Spleen (tissue), 11 donors: ENCODE measurements at regions not wholly inside any gene's neighbourhood (a gene's known extent, or its start where the extent isn't known, plus 50 kb on each side); places are given as distances from the start of the nearest gene placed in this dataset.

Source experiments
- DNase-seq: peaks from one replicate; pipeline ENCODE4 v3.0.0-alpha.2; 2020
- H3K27ac ChIP-seq, 8 donors: fragments of 200-600 bp; sonication (generic) in 7 of 8; 1 replicate in 4 of 8; 2 replicates in 4 of 8; pipeline versions ENCODE4 v1.5.0 to v1.8.0; 2016 to 2021; ENCODE audit warnings: inconsistent platforms in 4 of 8, mild to moderate bottlenecking in 4 of 8, moderate library complexity in 1 of 8
- H3K27me3 ChIP-seq, 7 donors: fragments of 200-600 bp; sonication (generic) in 6 of 7; replicated peaks in 1 of 7; 1 replicate in 4 of 7; 2 replicates in 3 of 7; pipeline versions ENCODE4 v1.5.0 to v1.8.0; 2016 to 2021; ENCODE audit warnings: inconsistent platforms in 3 of 7, mild to moderate bottlenecking in 1 of 7
- H3K36me3 ChIP-seq, 6 donors: fragments of 200-600 bp; sonication (generic) in 5 of 6; 1 replicate in 4 of 6; 2 replicates in 2 of 6; pipeline versions ENCODE4 v1.5.0 to v1.8.0; 2016 to 2021; ENCODE audit warnings: inconsistent platforms in 2 of 6
- H3K4me1 ChIP-seq, 6 donors: fragments of 200-600 bp; sonication (generic) in 5 of 6; 1 replicate in 3 of 6; 2 replicates in 3 of 6; pipeline versions ENCODE4 v1.5.0 to v1.8.0; 2016 to 2021; ENCODE audit warnings: inconsistent platforms in 3 of 6
- H3K4me3 ChIP-seq, 8 donors: fragments of 200-600 bp; sonication (generic) in 7 of 8; 1 replicate in 4 of 8; 2 replicates in 4 of 8; pipeline versions ENCODE4 v1.5.0 to v1.8.0; 2016 to 2021; ENCODE audit warnings: inconsistent platforms in 4 of 8, mild to moderate bottlenecking in 4 of 8, moderate library complexity in 2 of 8
- H3K9me3 ChIP-seq, 8 donors: fragments of 200-600 bp; sonication (generic) in 7 of 8; 1 replicate in 4 of 8; 2 replicates in 4 of 8; pipeline versions ENCODE4 v1.5.0 to v1.8.0; 2016 to 2021; ENCODE audit warnings: inconsistent platforms in 4 of 8
- CTCF ChIP-seq, 11 experiments: fragments of 200-600 bp in 7 of 11; fragments of 450-650 bp in 4 of 11; sonication (generic) in 4 of 11; IDR thresholded peaks in 8 of 11; conservative IDR thresholded peaks in 3 of 11; 1 replicate in 7 of 11; 2 replicates in 4 of 11; pipeline versions ENCODE4 v1.4.0 to v1.8.0; 2016 to 2021; ENCODE audit warnings: antibody characterized with exemption in 11 of 11, inconsistent platforms in 4 of 11, mild to moderate bottlenecking in 1 of 11
- POLR2A ChIP-seq, 3 donors: fragments of 450-650 bp; IDR thresholded peaks; one replicate each; pipeline ENCODE4 v1.5.1; 2017; ENCODE audit warnings: antibody characterized with exemption in 3 of 3, mild to moderate bottlenecking in 1 of 3
- POLR2AphosphoS5 ChIP-seq, 3 donors: sonication (generic); formaldehyde crosslinking; IDR thresholded peaks; one replicate each; pipeline ENCODE4 v1.5.1; 2017; ENCODE audit warnings: antibody characterized with exemption in 3 of 3
- WGBS, 5 donors: extraction: QIAGEN DNeasy Blood & Tissue Kit in 3 of 5; methylation state at CpG; one replicate each; pipeline versions ENCODE4 v1.1.5 to v1.1.7; 2013 to 2018; 5-methylcytosine and 5-hydroxymethylcytosine counted together
- intact Hi-C: fragments of 100-400 bp; cut with DNase I; formaldehyde crosslinking; loops from one replicate; pipeline ENCODE4 v1.15.0; 2023; ENCODE audit warnings: low total_unique reads
- donor health status: healthy with polysubstance abuse.
- donor health status: DM: no; HTN: no; CAD: no; lungs with moderate emphysema.
- donor health status: DM: no; HTN: no; CAD: no.
- donor health status: Bipolar disorder and iron deficiency.
- donor health status: healthy.
- donor health status: DM: no; HTN: no; CAD: no.
- donor health status: DM: yes; HTN: yes; CAD: no.

- 75 to 93% (median 83%) methylated on average over 5 of the region's 5 CpGs for WGBS, 5 donors
- intact Hi-C loops: no loop called here
- no peak for TF ChIP-seq CTCF (IDR thresholded peaks at IDR 0.05 in 8 of 11, conservative IDR thresholded peaks at IDR 0.05 in 3 of 11)
- no peak for TF ChIP-seq POLR2A (IDR thresholded peaks at IDR 0.05)
- TF ChIP-seq POLR2AphosphoS5 (IDR thresholded peaks at IDR 0.05): no peak
- no peaks in the 10 kb centered on the region for H3K36me3 ChIP-seq
- no peak overlapping the region for H3K27ac ChIP-seq
- no peaks in the 10 kb centered on the region for H3K9me3 ChIP-seq
- peaks cover 0 to 5% (median 0%) of the 10 kb centered on the region in 6 donors for H3K4me1 ChIP-seq
- no peak overlapping the region for H3K4me3 ChIP-seq
- peaks cover 0 to 67% (median 0%) of the 10 kb centered on the region in 7 donors for H3K27me3 ChIP-seq
- DNase-seq: no peak
These were observed 112.4 kb upstream of the TMEM132D start for GRCh38 chr12:130016194-130016593.

GRCh38 chr12:130016986-130017385, 113.2 kb upstream of the TMEM132D start:
- no peak overlapping the region for H3K27ac ChIP-seq
- H3K9me3 ChIP-seq: no peaks in the 10 kb centered on the region
- H3K36me3 ChIP-seq: no peaks in the 10 kb centered on the region
- 86 to 93% (median 91%) methylated on average over 17 of the region's 17 CpGs for WGBS, 5 donors
- TF ChIP-seq CTCF (IDR thresholded peaks at IDR 0.05 in 8 of 11, conservative IDR thresholded peaks at IDR 0.05 in 3 of 11) (no peak), POLR2AphosphoS5 (IDR thresholded peaks at IDR 0.05) (no peak), POLR2A (IDR thresholded peaks at IDR 0.05) (no peak)
- H3K27me3 ChIP-seq: peaks cover 0 to 59% (median 0%) of the 10 kb centered on the region in 7 donors
- no peak for DNase-seq
- H3K4me3 ChIP-seq: no peak overlapping the region
- H3K4me1 ChIP-seq: peaks cover 0 to 5% (median 0%) of the 10 kb centered on the region in 6 donors
- intact Hi-C loops: no loop called here

DNA sequence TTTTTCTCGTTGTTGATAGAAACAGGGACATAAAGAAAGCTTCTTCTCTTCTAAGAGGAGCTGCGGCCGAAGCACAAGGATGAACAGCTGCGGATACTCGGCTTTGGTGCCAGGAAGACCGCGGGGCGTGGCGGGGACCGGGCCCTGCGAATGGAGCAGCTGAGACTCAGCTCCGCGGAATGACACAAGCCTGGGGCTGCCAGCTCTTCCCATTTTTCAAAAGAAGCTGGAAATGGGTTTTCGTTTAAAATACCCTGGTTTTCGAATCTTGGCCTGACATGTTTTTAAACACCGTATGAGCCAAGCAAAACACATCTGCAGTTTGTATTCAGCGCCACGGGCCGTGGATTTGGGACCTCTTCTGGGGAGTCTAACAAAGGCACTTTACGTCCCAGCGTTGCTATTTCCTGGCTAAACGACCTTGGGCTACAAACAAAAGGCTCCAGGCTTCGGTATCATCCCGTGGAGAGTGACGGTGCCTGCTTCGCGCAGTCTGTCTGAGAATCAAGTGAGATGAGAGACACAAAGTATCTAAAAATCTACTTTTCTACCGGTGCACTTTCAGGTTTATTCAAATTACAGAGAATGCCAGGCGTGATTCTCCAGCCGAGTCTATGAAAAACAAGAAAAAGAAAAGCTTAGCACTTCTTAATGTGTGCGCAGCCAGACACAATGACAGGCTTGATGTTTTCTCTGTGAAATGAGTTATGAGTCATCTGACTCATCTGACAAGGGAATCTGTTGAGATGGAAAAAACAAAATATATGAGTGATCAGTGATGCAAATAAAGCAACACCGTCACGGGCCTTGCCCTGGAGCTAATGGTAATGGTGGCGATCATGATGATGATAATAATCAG, 114.0 kb upstream of the TMEM132D start:
- WGBS, 5 donors: 61 to 72% (median 67%) methylated on average over 34 of the region's 34 CpGs
- Histone ChIP-seq H3K4me1 (peaks cover 0 to 5% (median 0%) of the 10 kb centered on the region in 6 donors), H3K9me3 (no peaks in the 10 kb centered on the region), H3K36me3 (no peaks in the 10 kb centered on the region), H3K27ac (no peak overlapping the region), H3K4me3 (no peak overlapping the region), H3K27me3 (peaks cover 0 to 55% (median 0%) of the 10 kb centered on the region in 7 donors)
- intact Hi-C loops: no loop called here
- TF ChIP-seq POLR2AphosphoS5 (IDR thresholded peaks at IDR 0.05): no peak
- TF ChIP-seq CTCF (IDR thresholded peaks at IDR 0.05 in 8 of 11, conservative IDR thresholded peaks at IDR 0.05 in 3 of 11): no peak
- TF ChIP-seq POLR2A (IDR thresholded peaks at IDR 0.05): no peak
- DNase-seq: no peak

- WGBS, 5 donors: 87 to 93% (median 90%) methylated on average over 11 of the region's 11 CpGs
- TF ChIP-seq POLR2A (IDR thresholded peaks at IDR 0.05) (no peak), CTCF (IDR thresholded peaks at IDR 0.05 in 8 of 11, conservative IDR thresholded peaks at IDR 0.05 in 3 of 11) (no peak), POLR2AphosphoS5 (IDR thresholded peaks at IDR 0.05) (no peak)
- no peak for DNase-seq
These were observed 114.8 kb upstream of the TMEM132D start for GRCh38 chr12:130018614-130019013.

More at GRCh38 chr12:130018614-130019013, 114.8 kb upstream of the TMEM132D start:
- Histone ChIP-seq H3K4me1 (peaks cover 0 to 4% (median 0%) of the 10 kb centered on the region in 6 donors), H3K4me3 (no peak overlapping the region), H3K36me3 (no peaks in the 10 kb centered on the region), H3K27me3 (peaks cover 0 to 48% (median 0%) of the 10 kb centered on the region in 7 donors), H3K9me3 (no peaks in the 10 kb centered on the region), H3K27ac (no peak overlapping the region)
- intact Hi-C loops: no loop called here
